ENCODE measurements at regions not wholly inside any gene's neighbourhood (a gene's known extent, or its start where the extent isn't known, plus 50 kb on each side); places are given as distances from the start of the nearest gene placed in this dataset.

DNA sequence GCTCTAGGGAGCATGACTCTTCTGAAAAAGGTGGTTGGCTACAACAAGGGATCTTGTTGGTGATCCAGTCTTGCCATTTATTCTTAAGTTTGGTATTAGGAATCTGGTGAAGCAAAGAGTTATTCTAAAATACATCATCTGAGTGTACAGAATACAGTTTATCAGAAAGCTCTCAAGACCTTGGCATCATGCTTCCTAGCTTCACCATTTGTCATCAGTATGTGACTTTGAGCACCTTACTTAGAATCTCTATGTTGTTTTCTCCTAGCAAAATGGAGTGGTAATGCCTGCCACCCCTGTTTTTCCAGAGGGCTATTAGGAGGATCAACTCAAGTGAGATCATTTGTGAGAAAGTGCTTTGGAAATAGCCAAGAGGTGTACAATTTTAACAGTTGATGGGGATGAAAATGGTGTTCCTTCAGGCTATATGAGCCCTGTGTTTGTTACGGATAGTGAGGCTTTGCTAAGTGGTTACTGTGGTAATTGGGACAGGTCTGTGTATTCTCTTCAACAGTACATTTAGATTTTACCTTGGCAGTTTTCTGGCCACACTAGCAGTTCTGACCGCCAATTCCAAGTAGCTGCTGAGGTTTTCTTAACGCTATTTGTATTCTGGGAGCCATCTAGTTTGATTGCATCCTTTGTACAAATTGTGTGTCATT lies 120.5 kb downstream of the DISP1 start:
- CTCF ChIA-PET: no interaction called here

DNA sequence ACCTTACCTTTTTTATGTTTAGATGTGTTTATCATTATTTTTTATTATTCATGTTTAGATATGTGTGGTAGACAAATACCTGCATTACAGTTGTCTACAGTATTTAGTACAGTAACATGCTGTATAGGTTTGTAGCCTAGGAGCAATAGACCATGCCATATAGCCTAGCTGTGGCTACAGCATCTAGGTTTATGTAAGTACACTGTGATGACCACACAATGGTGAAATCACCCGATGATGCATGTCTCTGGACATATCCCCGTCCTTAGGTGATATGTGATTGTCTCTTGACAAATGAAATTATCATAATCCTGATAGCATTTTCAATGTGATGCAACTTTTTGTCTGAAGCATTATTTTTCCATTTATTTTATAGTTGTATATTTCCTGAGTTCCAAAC lies 121.2 kb downstream of the DISP1 start:
- H3K9me3 Mint-ChIP-seq: no peaks in the 10 kb centered on the region
- intact Hi-C loops (cut with micrococcal nuclease): no loop called here
- H3K27me3 Mint-ChIP-seq (ENCODE audit: low read depth): no peaks in the 10 kb centered on the region
- H3K27ac Mint-ChIP-seq: no peak overlapping the region
- H3K4me3 Mint-ChIP-seq: no peak overlapping the region
- no peaks in the 10 kb centered on the region for H3K36me3 Mint-ChIP-seq (ENCODE audit: low read depth)
- DNase-seq: no peak
- CTCF ChIA-PET: no interaction called here
- no peaks in the 10 kb centered on the region for H3K4me1 Mint-ChIP-seq (ENCODE audit: low read depth)

More for the DNA sequence above, 120.5 kb downstream of the DISP1 start:
- H3K27ac Mint-ChIP-seq: no peak overlapping the region
- H3K36me3 Mint-ChIP-seq (ENCODE audit: low read depth): no peaks in the 10 kb centered on the region
- H3K4me1 Mint-ChIP-seq (ENCODE audit: low read depth): no peaks in the 10 kb centered on the region
- intact Hi-C loops (cut with micrococcal nuclease): no loop called here
- DNase-seq: no peak
- no peak overlapping the region for H3K4me3 Mint-ChIP-seq
- H3K9me3 Mint-ChIP-seq: no peaks in the 10 kb centered on the region
- H3K27me3 Mint-ChIP-seq (ENCODE audit: low read depth): no peaks in the 10 kb centered on the region

DNA sequence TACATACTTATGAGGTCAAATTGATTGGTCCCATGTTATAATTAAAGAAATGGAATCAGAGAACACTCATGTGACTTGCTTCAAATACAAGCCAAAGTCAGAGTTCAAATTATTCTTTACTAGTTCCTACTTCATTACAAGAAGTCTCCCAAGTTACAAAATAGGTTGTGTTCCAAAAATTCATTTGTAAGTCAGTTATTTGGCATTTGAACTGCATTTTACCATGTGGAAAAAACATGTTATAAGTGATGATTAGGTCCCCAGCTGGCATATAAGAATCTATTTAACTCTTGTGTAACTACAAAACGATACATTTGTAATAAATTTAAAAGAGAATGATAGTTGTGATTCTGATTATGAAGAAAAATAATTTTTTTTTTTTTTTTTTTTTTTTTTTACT lies 124.1 kb downstream of the DISP1 start:
- Mint-ChIP-seq H3K27me3 (ENCODE audit: low read depth) (no peaks in the 10 kb centered on the region), H3K36me3 (ENCODE audit: low read depth) (peaks cover 1% of the 10 kb centered on the region), H3K9me3 (no peaks in the 10 kb centered on the region), H3K4me3 (no peak overlapping the region), H3K4me1 (ENCODE audit: low read depth) (no peaks in the 10 kb centered on the region), H3K27ac (no peak overlapping the region)
- DNase-seq: no peak
- CTCF ChIA-PET: no interaction called here
- intact Hi-C loops (cut with micrococcal nuclease): no loop called here

DNA sequence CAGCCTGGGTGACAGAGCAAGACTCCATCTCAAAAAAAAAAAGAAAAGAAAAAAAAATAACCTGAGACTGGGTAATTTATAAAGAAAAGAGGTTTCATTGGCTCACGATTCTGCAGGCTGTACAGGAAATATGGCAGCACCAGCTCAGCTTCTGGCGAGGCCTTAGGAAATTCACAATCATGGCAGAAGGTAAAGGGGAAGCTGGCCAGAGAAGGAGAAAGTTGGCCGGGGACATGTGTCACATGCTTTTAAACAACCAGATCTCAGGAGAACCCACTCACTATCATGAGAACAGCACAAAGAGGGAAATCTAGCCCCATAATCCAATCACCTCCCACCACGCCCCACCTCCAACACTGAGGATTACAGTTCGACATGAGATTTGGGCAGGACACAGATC lies 125.3 kb downstream of the DISP1 start:
- Mint-ChIP-seq H3K9me3 (no peaks in the 10 kb centered on the region), H3K4me3 (no peak overlapping the region), H3K27me3 (ENCODE audit: low read depth) (no peaks in the 10 kb centered on the region), H3K27ac (no peak overlapping the region), H3K36me3 (ENCODE audit: low read depth) (peaks cover 1% of the 10 kb centered on the region), H3K4me1 (ENCODE audit: low read depth) (no peaks in the 10 kb centered on the region)
- no peak for DNase-seq
- CTCF ChIA-PET: no interaction called here
- intact Hi-C loops (cut with micrococcal nuclease): no loop called here

DNA sequence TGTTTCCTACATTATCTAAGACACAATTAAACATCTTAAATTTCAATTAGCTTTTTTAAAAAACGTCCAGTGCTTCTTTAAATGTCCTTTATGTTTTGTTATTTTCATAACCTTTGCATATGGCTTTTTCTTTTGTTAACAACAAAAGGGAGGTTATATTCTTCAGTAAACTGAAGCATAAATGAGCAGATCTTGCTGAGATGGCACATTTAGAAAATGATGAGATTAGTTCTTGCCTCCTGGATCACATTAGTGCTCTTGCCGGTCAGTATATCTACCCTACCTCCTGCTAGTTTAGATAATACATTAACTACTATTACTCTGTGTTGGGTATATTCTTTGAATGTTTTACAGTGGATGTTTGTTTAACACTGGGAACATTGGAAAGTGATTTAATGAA lies 126.1 kb downstream of the DISP1 start:
- CTCF ChIA-PET: no interaction called here
- no peak overlapping the region for H3K4me3 Mint-ChIP-seq
- intact Hi-C loops (cut with micrococcal nuclease): no loop called here
- no peak overlapping the region for H3K27ac Mint-ChIP-seq
- no peaks in the 10 kb centered on the region for H3K4me1 Mint-ChIP-seq (ENCODE audit: low read depth)
- DNase-seq: no peak
- no peaks in the 10 kb centered on the region for H3K9me3 Mint-ChIP-seq
- peaks cover 1% of the 10 kb centered on the region for H3K36me3 Mint-ChIP-seq (ENCODE audit: low read depth)
- no peaks in the 10 kb centered on the region for H3K27me3 Mint-ChIP-seq (ENCODE audit: low read depth)

DNA sequence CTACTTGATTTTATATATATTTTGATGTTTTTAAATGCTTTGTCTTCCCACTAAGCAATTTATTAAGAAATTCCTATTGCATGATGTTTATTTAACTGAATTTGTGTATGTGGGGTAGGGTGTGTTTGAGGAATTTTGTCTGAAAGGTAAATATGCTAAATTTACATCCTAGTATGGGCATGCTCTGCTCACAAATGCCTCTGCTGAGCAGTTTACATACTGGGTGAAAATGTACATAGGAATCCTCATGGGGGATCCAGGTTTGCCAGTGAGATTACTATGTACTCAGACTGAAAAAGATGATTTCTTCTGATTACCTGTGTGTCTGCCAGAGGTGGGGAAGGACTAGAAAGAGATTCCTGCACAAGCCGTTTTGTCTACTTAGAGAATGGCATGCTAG lies 126.6 kb downstream of the DISP1 start:
- no peaks in the 10 kb centered on the region for H3K9me3 Mint-ChIP-seq
- no peak overlapping the region for H3K27ac Mint-ChIP-seq
- no peak overlapping the region for H3K4me3 Mint-ChIP-seq
- intact Hi-C loops (cut with micrococcal nuclease): no loop called here
- no peaks in the 10 kb centered on the region for H3K27me3 Mint-ChIP-seq (ENCODE audit: low read depth)
- no peaks in the 10 kb centered on the region for H3K4me1 Mint-ChIP-seq (ENCODE audit: low read depth)
- CTCF ChIA-PET: no interaction called here
- DNase-seq: no peak
- peaks cover 1% of the 10 kb centered on the region for H3K36me3 Mint-ChIP-seq (ENCODE audit: low read depth)

DNA sequence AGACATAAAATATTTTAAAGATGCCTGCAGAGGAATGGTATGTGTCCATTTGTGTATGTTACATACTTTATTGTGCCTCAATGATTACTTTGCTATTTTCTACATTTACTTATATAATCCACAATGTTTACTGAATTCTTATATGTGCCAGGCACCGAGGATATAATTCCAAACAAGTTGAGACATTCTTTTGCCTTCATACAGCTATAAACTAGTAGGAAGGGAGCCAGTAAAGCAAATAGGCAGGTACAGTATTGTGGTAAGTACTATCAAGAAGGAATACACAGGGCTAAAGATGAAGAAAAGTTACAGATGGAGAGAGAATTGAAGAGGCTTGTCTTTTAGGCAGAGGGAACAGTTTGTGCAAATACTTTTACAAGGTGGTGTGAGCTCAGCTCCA lies 131.6 kb downstream of the DISP1 start:
- no peak for DNase-seq
- Mint-ChIP-seq H3K27me3 (ENCODE audit: low read depth) (no peaks in the 10 kb centered on the region), H3K4me3 (no peak overlapping the region), H3K36me3 (ENCODE audit: low read depth) (peaks cover 3% of the 10 kb centered on the region), H3K9me3 (no peaks in the 10 kb centered on the region), H3K27ac (no peak overlapping the region), H3K4me1 (ENCODE audit: low read depth) (peaks cover 2% of the 10 kb centered on the region)
- CTCF ChIA-PET: no interaction called here
- intact Hi-C loops (cut with micrococcal nuclease): no loop called here

DNA sequence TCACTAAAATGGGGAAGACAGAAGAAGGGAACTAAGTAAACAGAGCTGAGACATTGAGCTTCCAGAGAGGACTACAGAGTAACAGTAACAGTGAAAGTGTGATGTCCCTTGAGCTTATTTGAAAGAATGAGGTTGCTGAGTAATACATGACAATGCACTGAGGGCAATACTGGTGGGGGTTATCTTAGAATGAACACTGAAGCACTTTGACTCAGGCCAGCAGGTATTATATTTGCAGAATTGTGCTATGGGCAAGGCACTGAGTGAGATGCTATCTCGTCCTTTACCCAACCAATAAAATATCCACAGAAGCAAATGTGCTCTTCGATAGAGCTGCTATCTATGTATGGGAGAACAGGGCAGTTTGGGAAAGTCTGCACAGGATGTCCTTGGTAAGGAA lies 133.2 kb downstream of the DISP1 start:
- H3K27ac Mint-ChIP-seq: no peak overlapping the region
- H3K4me3 Mint-ChIP-seq: no peak overlapping the region
- H3K27me3 Mint-ChIP-seq (ENCODE audit: low read depth): no peaks in the 10 kb centered on the region
- peaks cover 2% of the 10 kb centered on the region for H3K4me1 Mint-ChIP-seq (ENCODE audit: low read depth)
- no peaks in the 10 kb centered on the region for H3K9me3 Mint-ChIP-seq
- no peak for DNase-seq
- CTCF ChIA-PET: interaction anchor here (1.0 kb wide), 1 partner anchor 176 kb away, joined by 3 read pairs; no protein-coding TSS in a partner anchor
- intact Hi-C loops (cut with micrococcal nuclease): no loop called here
- H3K36me3 Mint-ChIP-seq (ENCODE audit: low read depth): peaks cover 3% of the 10 kb centered on the region

DNA sequence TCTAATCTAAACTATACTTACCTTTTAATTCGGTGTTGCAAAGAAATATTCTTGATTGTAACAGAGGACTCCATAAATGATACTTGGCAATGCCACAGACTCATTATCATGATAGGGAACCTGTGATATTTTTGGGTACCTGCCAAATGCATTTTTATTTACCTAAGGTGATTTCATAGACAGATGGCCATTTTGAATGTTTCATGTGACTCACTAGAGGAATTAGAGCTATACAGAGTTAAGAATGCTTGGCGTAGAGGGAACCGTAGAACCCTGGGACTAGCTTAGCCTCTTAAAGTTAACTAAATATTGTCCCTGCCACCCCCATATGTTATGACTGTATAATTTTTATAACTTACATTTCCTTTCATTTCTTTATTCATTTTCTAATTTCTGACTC lies 136.1 kb downstream of the DISP1 start:
- no peak for DNase-seq
- intact Hi-C loops (cut with micrococcal nuclease): no loop called here
- H3K4me3 Mint-ChIP-seq: no peak overlapping the region
- CTCF ChIA-PET: no interaction called here
- peaks cover 2% of the 10 kb centered on the region for H3K36me3 Mint-ChIP-seq (ENCODE audit: low read depth)
- H3K9me3 Mint-ChIP-seq: no peaks in the 10 kb centered on the region
- H3K4me1 Mint-ChIP-seq (ENCODE audit: low read depth): peaks cover 2% of the 10 kb centered on the region
- H3K27ac Mint-ChIP-seq: no peak overlapping the region
- H3K27me3 Mint-ChIP-seq (ENCODE audit: low read depth): no peaks in the 10 kb centered on the region

DNA sequence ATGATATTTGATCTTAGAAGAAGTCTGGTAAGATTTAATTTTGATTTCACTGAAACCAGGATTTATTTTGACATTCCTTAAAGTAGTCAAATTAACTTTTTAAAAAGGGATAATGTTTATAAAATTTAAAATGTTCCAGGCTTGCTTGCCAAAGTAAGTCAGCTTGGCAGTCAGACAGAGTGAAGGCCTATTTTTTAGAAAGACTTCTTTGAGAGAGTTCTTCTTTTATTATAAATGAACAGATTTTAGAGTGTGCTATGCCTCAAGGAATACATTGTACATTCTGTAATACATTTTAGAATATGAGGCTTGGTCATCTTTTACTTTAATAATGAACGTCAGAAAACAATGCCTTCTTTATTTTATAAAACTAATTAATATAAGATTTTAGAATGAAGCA lies 138.7 kb downstream of the DISP1 start:
- Mint-ChIP-seq H3K27me3 (ENCODE audit: low read depth) (no peaks in the 10 kb centered on the region), H3K9me3 (no peaks in the 10 kb centered on the region), H3K4me1 (ENCODE audit: low read depth) (peaks cover 2% of the 10 kb centered on the region), H3K27ac (no peak overlapping the region), H3K4me3 (no peak overlapping the region), H3K36me3 (ENCODE audit: low read depth) (no peaks in the 10 kb centered on the region)
- intact Hi-C loops (cut with micrococcal nuclease): no loop called here
- DNase-seq: no peak
- CTCF ChIA-PET: no interaction called here

DNA sequence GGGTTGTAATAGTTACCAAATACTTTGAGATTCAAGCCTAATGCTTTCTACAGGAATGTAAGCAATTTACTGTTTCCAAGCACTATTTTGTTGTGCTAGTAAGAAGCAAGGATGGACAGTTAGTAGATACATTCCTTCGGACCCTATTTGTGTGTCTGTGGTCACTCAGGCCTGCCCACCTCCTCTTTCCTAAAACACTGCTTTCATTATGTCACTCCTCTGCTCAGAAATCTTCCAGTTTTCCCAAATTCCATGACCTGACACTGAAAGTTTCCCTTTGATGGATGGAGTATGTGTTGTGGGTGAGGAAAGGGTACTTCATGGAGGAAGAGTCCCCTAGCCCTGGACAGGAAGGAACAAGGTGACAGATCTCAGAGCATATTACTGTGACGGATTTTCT lies 141.1 kb downstream of the DISP1 start:
- H3K27ac Mint-ChIP-seq: no peak overlapping the region
- no peak for DNase-seq
- CTCF ChIA-PET: no interaction called here
- intact Hi-C loops (cut with micrococcal nuclease): no loop called here
- H3K9me3 Mint-ChIP-seq: no peaks in the 10 kb centered on the region
- peaks cover 2% of the 10 kb centered on the region for H3K4me1 Mint-ChIP-seq (ENCODE audit: low read depth)
- H3K36me3 Mint-ChIP-seq (ENCODE audit: low read depth): peaks cover 1% of the 10 kb centered on the region
- no peak overlapping the region for H3K4me3 Mint-ChIP-seq
- no peaks in the 10 kb centered on the region for H3K27me3 Mint-ChIP-seq (ENCODE audit: low read depth)

DNA sequence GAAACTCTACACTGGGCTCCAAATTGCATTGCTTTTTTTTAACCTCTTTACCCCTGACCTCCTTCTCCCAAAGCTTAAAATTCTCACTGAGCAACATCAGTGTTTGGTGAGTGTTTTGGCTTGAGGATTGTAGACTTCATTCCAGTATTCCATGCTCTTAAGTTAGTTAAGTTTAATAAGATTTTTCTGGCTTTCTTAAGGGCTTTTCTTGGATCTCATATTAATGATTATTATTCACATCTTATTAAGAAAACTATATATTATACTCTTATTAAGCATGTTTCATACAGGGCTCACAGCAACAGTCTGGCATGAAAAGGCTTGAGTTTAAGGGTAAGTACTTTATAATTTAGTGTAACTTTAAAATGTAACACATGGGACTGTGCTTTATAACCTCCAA lies 141.8 kb downstream of the DISP1 start:
- H3K4me1 Mint-ChIP-seq (ENCODE audit: low read depth): no peaks in the 10 kb centered on the region
- H3K27me3 Mint-ChIP-seq (ENCODE audit: low read depth): no peaks in the 10 kb centered on the region
- no peak for DNase-seq
- H3K36me3 Mint-ChIP-seq (ENCODE audit: low read depth): peaks cover 1% of the 10 kb centered on the region
- H3K27ac Mint-ChIP-seq: no peak overlapping the region
- intact Hi-C loops (cut with micrococcal nuclease): no loop called here
- no peaks in the 10 kb centered on the region for H3K9me3 Mint-ChIP-seq
- H3K4me3 Mint-ChIP-seq: no peak overlapping the region
- CTCF ChIA-PET: interaction anchor here (0.6 to 0.7 kb wide), 2 partner anchors 37 to 1457 kb away, joined by 5 read pairs; no protein-coding TSS in a partner anchor

DNA sequence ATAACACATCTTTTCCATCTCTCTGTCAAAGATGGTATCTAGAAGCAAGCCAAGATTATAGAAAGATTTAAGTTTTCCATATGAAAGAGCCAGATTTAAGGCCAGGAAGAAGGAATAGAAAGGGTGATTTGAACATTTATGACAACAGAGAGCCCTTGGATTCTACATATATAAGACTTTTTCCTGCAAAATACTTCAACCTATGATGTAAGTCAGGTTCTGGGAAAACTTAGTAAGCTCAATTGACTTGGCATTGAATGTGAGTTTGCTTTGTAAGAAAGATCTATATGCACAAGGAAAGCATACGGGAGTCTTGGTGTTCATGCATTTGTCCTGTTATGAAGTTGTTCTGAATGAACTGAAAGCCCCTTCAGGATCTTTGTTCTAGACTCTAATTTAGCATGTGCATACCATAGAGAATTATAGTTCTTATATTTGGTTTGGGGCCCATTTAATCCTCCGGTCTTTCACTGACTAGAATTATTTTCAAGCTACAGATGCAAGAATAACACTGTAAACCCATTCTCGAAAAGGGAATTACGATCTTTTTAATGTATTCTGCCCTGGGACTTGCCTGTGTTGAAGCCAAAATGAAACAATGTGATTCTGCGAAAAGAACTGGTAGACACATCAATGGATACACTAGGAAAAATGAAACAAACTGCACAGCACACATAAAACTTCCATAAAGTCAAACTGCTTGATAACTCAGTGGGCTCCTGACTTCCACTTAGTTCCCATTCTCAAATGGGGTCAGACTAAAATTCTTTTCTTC lies 152.8 kb downstream of the DISP1 start:
- no peaks in the 10 kb centered on the region for H3K9me3 Mint-ChIP-seq
- intact Hi-C loops (cut with micrococcal nuclease): no loop called here
- DNase-seq: no peak
- H3K4me1 Mint-ChIP-seq (ENCODE audit: low read depth): no peaks in the 10 kb centered on the region
- H3K27me3 Mint-ChIP-seq (ENCODE audit: low read depth): no peaks in the 10 kb centered on the region
- CTCF ChIA-PET: no interaction called here
- H3K4me3 Mint-ChIP-seq: no peak overlapping the region
- H3K36me3 Mint-ChIP-seq (ENCODE audit: low read depth): no peaks in the 10 kb centered on the region
- no peak overlapping the region for H3K27ac Mint-ChIP-seq
